Aorta (tissue), 5 donors: ENCODE measurements at regions not wholly inside any gene's neighbourhood (a gene's known extent, or its start where the extent isn't known, plus 50 kb on each side); places are given as distances from the start of the nearest gene placed in this dataset.
"Not testable (repeated sequence)": the region's sequence is repeated elsewhere in the genome, so short reads cannot be mapped to it uniquely, and the experiment has no call there.

Source experiments
- ATAC-seq: fragments of 200-7000 bp; cut with Tn5 transposase; one replicate; pipeline ENCODE4 v1.9.1; 2022; ENCODE audit warnings: moderate library complexity; ENCODE audit not compliant: low FRiP score
- DNase-seq, 2 donors: peaks; one replicate each; pipeline ENCODE4 v3.0.0-alpha.2; 2020
- H3K27ac ChIP-seq, 2 donors: one replicate each; pipeline ENCODE4 v1.5.1; 2013; ENCODE audit warnings: low read length in 2 of 2, mild to moderate bottlenecking in 2 of 2, moderate library complexity in 2 of 2, control low read depth in 1 of 2, inconsistent platforms in 1 of 2, low read depth in 1 of 2
- H3K27me3 ChIP-seq, 2 donors: one replicate each; pipeline ENCODE4 v1.6.1; 2013; ENCODE audit warnings: control low read depth in 1 of 2, low read length in 1 of 2, mild to moderate bottlenecking in 1 of 2, moderate library complexity in 1 of 2; ENCODE audit not compliant: insufficient read depth in 2 of 2, control insufficient read depth in 1 of 2
- H3K36me3 ChIP-seq, 2 donors: one replicate each; pipeline ENCODE4 v1.6.1; 2013; ENCODE audit warnings: control low read depth in 1 of 2, low read length in 1 of 2, mild to moderate bottlenecking in 1 of 2; ENCODE audit not compliant: insufficient read depth in 2 of 2, control insufficient read depth in 1 of 2
- H3K4me1 ChIP-seq, 2 donors: one replicate each; pipeline ENCODE4 v1.6.1; 2013; ENCODE audit warnings: low read length in 2 of 2, control low read depth in 1 of 2, mild to moderate bottlenecking in 1 of 2, moderate library complexity in 1 of 2; ENCODE audit not compliant: insufficient read depth in 2 of 2, control insufficient read depth in 1 of 2
- H3K4me3 ChIP-seq, 2 donors: one replicate each; pipeline ENCODE4 v1.5.1; 2013; ENCODE audit warnings: low read length in 2 of 2, control low read depth in 1 of 2, mild to moderate bottlenecking in 1 of 2
- H3K9me3 ChIP-seq: one replicate; pipeline ENCODE4 v1.6.1; 2013; ENCODE audit warnings: mild to moderate bottlenecking, low read length; ENCODE audit not compliant: control insufficient read depth
- WGBS, 2 donors: extraction: QIAGEN DNeasy Blood & Tissue Kit; methylation state at CpG; one replicate each; pipeline ENCODE4 v1.1.7; 2013; 5-methylcytosine and 5-hydroxymethylcytosine counted together
- intact Hi-C, 2 donors: fragments of 100-400 bp; cut with DNase I; formaldehyde crosslinking; loops; one replicate each; pipeline versions ENCODE4 v1.14.2 to v1.15.0; 2022
- donor health status: healthy with polysubstance abuse.
- donor health status: Bipolar disorder and iron deficiency.
- donor health status: DM: no; HTN: no; CAD: no.
- donor health status: DM: no; HTN: no; CAD: no.
- donor health status: DM: yes; HTN: yes; CAD: no.

- Histone ChIP-seq H3K27me3 (no peaks in the 10 kb centered on the region), H3K36me3 (no peaks in the 10 kb centered on the region), H3K4me3 (no peak overlapping the region), H3K27ac (no peak overlapping the region), H3K9me3 (no peaks in the 10 kb centered on the region), H3K4me1 (no peaks in the 10 kb centered on the region)
- no peak for ATAC-seq
- DNase-seq: no peak
- intact Hi-C loops: no loop called here
Measured at GRCh38 chr18:30810580-30810979, 232.0 kb downstream of the DSC3 start.

GRCh38 chr18:30806823-30807222 lies 235.7 kb downstream of the DSC3 start:
- intact Hi-C loops: no loop called here
- Histone ChIP-seq H3K27me3 (no peaks in the 10 kb centered on the region), H3K9me3 (no peaks in the 10 kb centered on the region), H3K27ac (no peak overlapping the region), H3K36me3 (no peaks in the 10 kb centered on the region), H3K4me3 (no peak overlapping the region), H3K4me1 (no peaks in the 10 kb centered on the region)
- no peak for ATAC-seq
- no peak for DNase-seq

GRCh38 chr18:30800800-30801199 lies 241.7 kb downstream of the DSC3 start:
- Histone ChIP-seq H3K9me3 (no peaks in the 10 kb centered on the region), H3K27me3 (no peaks in the 10 kb centered on the region), H3K4me1 (no peaks in the 10 kb centered on the region), H3K4me3 (no peak overlapping the region), H3K27ac (no peak overlapping the region), H3K36me3 (no peaks in the 10 kb centered on the region)
- no peak for DNase-seq
- ATAC-seq: no peak
- intact Hi-C loops: no loop called here
- 5 to 6% methylated on average over 1 of the region's 1 CpG for WGBS, 2 donors

- no peaks in the 10 kb centered on the region for H3K36me3 ChIP-seq
- no peak overlapping the region for H3K27ac ChIP-seq
- no peaks in the 10 kb centered on the region for H3K9me3 ChIP-seq
- ATAC-seq: no peak
- DNase-seq: no peak
- intact Hi-C loops: no loop called here
- 69 to 74% methylated on average over 7 of the region's 7 CpGs for whole genome bisulfite sequencing, 2 donors
- no peaks in the 10 kb centered on the region for H3K4me1 ChIP-seq
- no peaks in the 10 kb centered on the region for H3K27me3 ChIP-seq
- H3K4me3 ChIP-seq: no peak overlapping the region
Measured at GRCh38 chr18:30792051-30792450, 250.5 kb downstream of the DSC3 start.

- intact Hi-C loops, DNase-seq, H3K4me1 ChIP-seq, H3K9me3 ChIP-seq, H3K4me3 ChIP-seq, H3K27me3 ChIP-seq, H3K27ac ChIP-seq, ATAC-seq, H3K36me3 ChIP-seq: not testable (repeated sequence)
- WGBS, 2 donors: 95 to 96% methylated on average over 16 to 22 of the region's 22 CpGs
Measured at GRCh38 chr18:30788411-30788991, 254.0 kb downstream of the DSC3 start.

- H3K4me1 ChIP-seq: no peaks in the 10 kb centered on the region
- H3K27me3 ChIP-seq: no peaks in the 10 kb centered on the region
- H3K4me3 ChIP-seq: no peak overlapping the region
- intact Hi-C loops: no loop called here
- H3K27ac ChIP-seq: no peak overlapping the region
- no peaks in the 10 kb centered on the region for H3K9me3 ChIP-seq
- DNase-seq (no peak), ATAC-seq (no peak)
- H3K36me3 ChIP-seq: no peaks in the 10 kb centered on the region
Measured at GRCh38 chr18:30787410-30787809, 255.1 kb downstream of the DSC3 start.

GRCh38 chr18:30781601-30782000 lies 260.9 kb downstream of the DSC3 start:
- no peaks in the 10 kb centered on the region for H3K36me3 ChIP-seq
- DNase-seq (no peak), ATAC-seq (no peak)
- no peaks in the 10 kb centered on the region for H3K27me3 ChIP-seq
- no peaks in the 10 kb centered on the region for H3K4me1 ChIP-seq
- H3K4me3 ChIP-seq: no peak overlapping the region
- no peak overlapping the region for H3K27ac ChIP-seq
- H3K9me3 ChIP-seq: no peaks in the 10 kb centered on the region
- whole genome bisulfite sequencing, 2 donors: 93 to 100% methylated on average over 2 of the region's 2 CpGs
- intact Hi-C loops: no loop called here

- Histone ChIP-seq H3K4me1 (no peaks in the 10 kb centered on the region), H3K9me3 (no peaks in the 10 kb centered on the region), H3K27me3 (no peaks in the 10 kb centered on the region), H3K27ac (no peak overlapping the region), H3K36me3 (no peaks in the 10 kb centered on the region), H3K4me3 (no peak overlapping the region)
- ATAC-seq: no peak
- DNase-seq: no peak
- intact Hi-C loops: no loop called here
Measured at GRCh38 chr18:30775629-30776028, 266.9 kb downstream of the DSC3 start.

- H3K36me3 ChIP-seq, intact Hi-C loops, ATAC-seq, DNase-seq, H3K9me3 ChIP-seq, H3K4me3 ChIP-seq, H3K27ac ChIP-seq, H3K27me3 ChIP-seq, H3K4me1 ChIP-seq: not testable (repeated sequence)
- WGBS, 2 donors: 57 to 63% methylated on average over 4 of the region's 4 CpGs
Measured at GRCh38 chr18:30772170-30772569, 270.4 kb downstream of the DSC3 start.
